Fibroblast of skin of right quadriceps (primary cell): ENCODE measurements at regions not wholly inside any gene's neighbourhood (a gene's known extent, or its start where the extent isn't known, plus 50 kb on each side); places are given as distances from the start of the nearest gene placed in this dataset.

Experiments used
- DNase-seq: peaks from one replicate; pipeline ENCODE4 v3.0.0-alpha.2; 2013

GRCh38 chr2:193350509-193350908, 1155.8 kb upstream of the TMEFF2 start:
- no peak for DNase-seq

- DNase-seq = no peak
Measured at GRCh38 chr2:193349642-193350041, 1154.9 kb upstream of the TMEFF2 start.

GRCh38 chr2:193348055-193348454, 1153.3 kb upstream of the TMEFF2 start:
- DNase-seq = no peak

GRCh38 chr2:193336781-193337180, 1142.0 kb upstream of the TMEFF2 start:
- no peak for DNase-seq

- DNase-seq = no peak
Measured at GRCh38 chr2:193334401-193334800, 1139.7 kb upstream of the TMEFF2 start.

GRCh38 chr2:193333539-193333938, 1138.8 kb upstream of the TMEFF2 start:
- DNase-seq = no peak

- DNase-seq = peak; percentile 62
Measured at GRCh38 chr2:193332941-193333340, 1138.2 kb upstream of the TMEFF2 start.

- peak; percentile 45 for DNase-seq
Measured at GRCh38 chr2:193331676-193332075, 1136.9 kb upstream of the TMEFF2 start.

- no peak for DNase-seq
Measured at GRCh38 chr2:193326296-193326695, 1131.6 kb upstream of the TMEFF2 start.

GRCh38 chr2:193315428-193316091, 1120.8 kb upstream of the TMEFF2 start:
- DNase-seq = no peak

GRCh38 chr2:193303464-193303863, 1108.7 kb upstream of the TMEFF2 start:
- DNase-seq = no peak

GRCh38 chr2:193294371-193294770, 1099.6 kb upstream of the TMEFF2 start:
- no peak for DNase-seq

- DNase-seq = no peak
Measured at GRCh38 chr2:193279361-193279760, 1084.6 kb upstream of the TMEFF2 start.

GRCh38 chr2:193276988-193277387, 1082.3 kb upstream of the TMEFF2 start:
- DNase-seq = no peak

GRCh38 chr2:193276560-193276959, 1081.8 kb upstream of the TMEFF2 start:
- no peak for DNase-seq

GRCh38 chr2:193276069-193276468, 1081.3 kb upstream of the TMEFF2 start:
- DNase-seq = no peak

GRCh38 chr2:193272011-193272410, 1077.3 kb upstream of the TMEFF2 start:
- no peak for DNase-seq

GRCh38 chr2:193270816-193271215, 1076.1 kb upstream of the TMEFF2 start:
- DNase-seq = no peak

- no peak for DNase-seq
Measured at GRCh38 chr2:193267496-193268002, 1072.8 kb upstream of the TMEFF2 start.

GRCh38 chr2:193253014-193253530, 1058.3 kb upstream of the TMEFF2 start:
- no peak for DNase-seq

GRCh38 chr2:193251909-193252308, 1057.2 kb upstream of the TMEFF2 start:
- no peak for DNase-seq

GRCh38 chr2:193250389-193250788, 1055.7 kb upstream of the TMEFF2 start:
- DNase-seq = no peak

GRCh38 chr2:193240752-193241151, 1046.0 kb upstream of the TMEFF2 start:
- no peak for DNase-seq

GRCh38 chr2:193231634-193232033, 1036.9 kb upstream of the TMEFF2 start:
- DNase-seq = no peak

- DNase-seq = no peak
Measured at GRCh38 chr2:193228276-193228675, 1033.5 kb upstream of the TMEFF2 start.
